Stomach smooth muscle (tissue), 2 donors: ENCODE measurements at regions not wholly inside any gene's neighbourhood (a gene's known extent, or its start where the extent isn't known, plus 50 kb on each side); places are given as distances from the start of the nearest gene placed in this dataset.
"Not testable (repeated sequence)": the region's sequence is repeated elsewhere in the genome, so short reads cannot be mapped to it uniquely, and the experiment has no call there.

Experiments used
- H3K27ac ChIP-seq: one replicate; pipeline ENCODE4 v1.7.0; 2013; ENCODE audit warnings: mild to moderate bottlenecking, low read length, inconsistent platforms
- H3K27me3 ChIP-seq, 2 donors: one replicate each; pipeline ENCODE4 v1.7.0; 2013; ENCODE audit warnings: low read length in 2 of 2; ENCODE audit not compliant: insufficient read depth in 2 of 2, control insufficient read depth in 1 of 2
- H3K36me3 ChIP-seq, 2 donors: one replicate each; pipeline ENCODE4 v1.7.0; 2013; ENCODE audit warnings: low read length in 2 of 2; ENCODE audit not compliant: control insufficient read depth in 2 of 2, insufficient read depth in 2 of 2
- H3K4me1 ChIP-seq: one replicate; pipeline ENCODE4 v1.7.0; 2013; ENCODE audit warnings: low read length; ENCODE audit not compliant: control insufficient read depth, insufficient read depth
- H3K4me3 ChIP-seq, 2 donors: one replicate each; pipeline ENCODE4 v1.7.0; 2013; ENCODE audit warnings: low read length in 2 of 2
- H3K9ac ChIP-seq, 2 donors: one replicate each; pipeline ENCODE4 v1.7.0; 2013; ENCODE audit warnings: low read length in 2 of 2, mild to moderate bottlenecking in 1 of 2
- H3K9me3 ChIP-seq, 2 donors: one replicate each; pipeline ENCODE4 v1.7.0; 2013; ENCODE audit warnings: low read length in 2 of 2; ENCODE audit not compliant: control insufficient read depth in 2 of 2
- donor health status: healthy.
- donor health status: Pancreatic carcinoma.

- H3K4me3 ChIP-seq, H3K27ac ChIP-seq, H3K9ac ChIP-seq, H3K27me3 ChIP-seq, H3K4me1 ChIP-seq, H3K9me3 ChIP-seq, H3K36me3 ChIP-seq: not testable (repeated sequence)
These were observed 298.1 kb upstream of the PLGLB1 start for GRCh38 chr2:87319705-87320104.

- not testable (repeated sequence) for H3K9ac ChIP-seq, H3K4me3 ChIP-seq, H3K4me1 ChIP-seq, H3K27me3 ChIP-seq, H3K36me3 ChIP-seq, H3K9me3 ChIP-seq, H3K27ac ChIP-seq
These were observed 299.6 kb upstream of the PLGLB1 start for GRCh38 chr2:87321201-87321600.

GRCh38 chr2:87324335-87325041 lies 302.8 kb upstream of the PLGLB1 start:
- not testable (repeated sequence) for H3K9ac ChIP-seq, H3K36me3 ChIP-seq, H3K4me3 ChIP-seq, H3K27ac ChIP-seq, H3K4me1 ChIP-seq, H3K27me3 ChIP-seq, H3K9me3 ChIP-seq

- H3K9me3 ChIP-seq, H3K27ac ChIP-seq, H3K36me3 ChIP-seq, H3K9ac ChIP-seq, H3K27me3 ChIP-seq, H3K4me3 ChIP-seq, H3K4me1 ChIP-seq: not testable (repeated sequence)
These were observed 303.6 kb upstream of the PLGLB1 start for GRCh38 chr2:87325042-87325910.

GRCh38 chr2:87325911-87326294 lies 304.3 kb upstream of the PLGLB1 start:
- not testable (repeated sequence) for H3K4me3 ChIP-seq, H3K4me1 ChIP-seq, H3K27ac ChIP-seq, H3K27me3 ChIP-seq, H3K9me3 ChIP-seq, H3K36me3 ChIP-seq, H3K9ac ChIP-seq

GRCh38 chr2:87326754-87327153 lies 305.1 kb upstream of the PLGLB1 start:
- H3K9ac ChIP-seq, H3K9me3 ChIP-seq, H3K27ac ChIP-seq, H3K27me3 ChIP-seq, H3K36me3 ChIP-seq, H3K4me1 ChIP-seq, H3K4me3 ChIP-seq: not testable (repeated sequence)

- not testable (repeated sequence) for H3K27me3 ChIP-seq
These were observed 306.2 kb upstream of the PLGLB1 start for GRCh38 chr2:87327648-87328371.

GRCh38 chr2:87329529-87329928 lies 307.9 kb upstream of the PLGLB1 start:
- not testable (repeated sequence) for H3K9me3 ChIP-seq, H3K9ac ChIP-seq, H3K36me3 ChIP-seq, H3K4me3 ChIP-seq, H3K27me3 ChIP-seq, H3K4me1 ChIP-seq, H3K27ac ChIP-seq

More at GRCh38 chr2:87327648-87328371, 306.2 kb upstream of the PLGLB1 start:
- not testable (repeated sequence) for H3K4me1 ChIP-seq, H3K9me3 ChIP-seq, H3K27ac ChIP-seq, H3K36me3 ChIP-seq, H3K9ac ChIP-seq, H3K4me3 ChIP-seq

GRCh38 chr2:87330486-87330885 lies 308.8 kb upstream of the PLGLB1 start:
- not testable (repeated sequence) for H3K9ac ChIP-seq, H3K27ac ChIP-seq, H3K27me3 ChIP-seq, H3K4me1 ChIP-seq, H3K9me3 ChIP-seq, H3K36me3 ChIP-seq, H3K4me3 ChIP-seq

GRCh38 chr2:87331940-87332583 lies 310.4 kb upstream of the PLGLB1 start:
- H3K9me3 ChIP-seq, H3K9ac ChIP-seq, H3K27me3 ChIP-seq, H3K4me3 ChIP-seq, H3K36me3 ChIP-seq, H3K27ac ChIP-seq, H3K4me1 ChIP-seq: not testable (repeated sequence)
